PC-3 (cell line): ENCODE measurements at regions not wholly inside any gene's neighbourhood (a gene's known extent, or its start where the extent isn't known, plus 50 kb on each side); places are given as distances from the start of the nearest gene placed in this dataset.

Experiments
- CTCF ChIP-seq: fragments of 300-600 bp; sonication (generic); conservative IDR thresholded peaks from 2 replicates; pipeline ENCODE4 v1.5.1; 2017; ENCODE audit warnings: antibody characterized with exemption, low read depth, mild to moderate bottlenecking, low read length
- EZH2 ChIP-seq: fragments of 300-600 bp; sonication (generic); IDR thresholded peaks from one replicate; pipeline ENCODE4 v1.6.1; 2017; ENCODE audit warnings: antibody characterized with exemption, mild to moderate bottlenecking, low read length; ENCODE audit not compliant: unreplicated experiment
- EZH2phosphoT487 ChIP-seq: fragments of 300-600 bp; sonication (generic); IDR thresholded peaks from 2 replicates; pipeline ENCODE4 v1.6.1; 2018; ENCODE audit warnings: mild to moderate bottlenecking, antibody characterized with exemption, low read length, borderline replicate concordance

GRCh38 chr1:193754732-193755427, 568.5 kb upstream of the B3GALT2 start:
- TF ChIP-seq CTCF = peak; percentile 50; the same call in 1 of the 2 replicates
- TF ChIP-seq EZH2 = no peak
- TF ChIP-seq EZH2phosphoT487 = no peak
